Activated naive CD4-positive, alpha-beta T cell treated with anti-CD3 and anti-CD28 coated beads, Interleukin-2, amount 50 U/mL, for 24 hours (primary cell): ENCODE measurements at regions not wholly inside any gene's neighbourhood (a gene's known extent, or its start where the extent isn't known, plus 50 kb on each side); places are given as distances from the start of the nearest gene placed in this dataset.
"Not testable (repeated sequence)": the region's sequence is repeated elsewhere in the genome, so short reads cannot be mapped to it uniquely, and the experiment has no call there.

Experiments
- H3K27ac Mint-ChIP-seq: one replicate; pipeline ENCODE4 v1.8.0; 2021; ENCODE audit warnings: mild to moderate bottlenecking, mixed read lengths
- H3K27me3 Mint-ChIP-seq: one replicate; pipeline ENCODE4 v1.8.0; 2021; ENCODE audit warnings: mixed read lengths
- H3K36me3 Mint-ChIP-seq: one replicate; pipeline ENCODE4 v1.8.0; 2021; ENCODE audit warnings: mixed read lengths
- H3K4me1 Mint-ChIP-seq: one replicate; pipeline ENCODE4 v1.8.0; 2021; ENCODE audit warnings: mixed read lengths
- H3K4me3 Mint-ChIP-seq: one replicate; pipeline ENCODE4 v1.8.0; 2021; ENCODE audit warnings: mild to moderate bottlenecking, mixed read lengths
- H3K9me3 Mint-ChIP-seq: one replicate; pipeline ENCODE4 v1.8.0; 2021; ENCODE audit warnings: mixed read lengths

DNA sequence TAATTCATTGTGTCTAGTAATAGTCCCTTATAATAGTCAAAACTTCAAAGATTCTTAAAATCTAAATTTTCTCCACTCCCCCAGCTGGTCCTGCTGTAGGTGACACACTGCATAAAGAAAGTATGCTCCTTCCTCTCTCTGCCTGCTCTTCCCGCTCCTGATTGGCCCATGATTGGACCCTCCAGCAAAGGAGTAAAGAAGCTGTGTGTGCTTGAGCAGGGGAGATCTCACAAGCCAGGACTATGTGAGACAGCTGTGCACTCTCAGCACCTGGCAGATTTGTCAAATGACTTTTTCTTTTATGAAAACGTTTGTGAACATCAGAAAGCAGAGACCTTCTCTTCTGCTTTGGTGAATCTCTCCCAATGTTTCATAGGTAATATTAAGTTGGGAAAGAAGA lies 274.8 kb upstream of the LYPLAL1 start:
- H3K27ac Mint-ChIP-seq, result no peak overlapping the region
- no peaks in the 10 kb centered on the region for H3K27me3 Mint-ChIP-seq
- H3K9me3 Mint-ChIP-seq, result no peaks in the 10 kb centered on the region
- H3K36me3 Mint-ChIP-seq, result no peaks in the 10 kb centered on the region
- H3K4me1 Mint-ChIP-seq, result no peaks in the 10 kb centered on the region
- H3K4me3 Mint-ChIP-seq, result no peak overlapping the region

DNA sequence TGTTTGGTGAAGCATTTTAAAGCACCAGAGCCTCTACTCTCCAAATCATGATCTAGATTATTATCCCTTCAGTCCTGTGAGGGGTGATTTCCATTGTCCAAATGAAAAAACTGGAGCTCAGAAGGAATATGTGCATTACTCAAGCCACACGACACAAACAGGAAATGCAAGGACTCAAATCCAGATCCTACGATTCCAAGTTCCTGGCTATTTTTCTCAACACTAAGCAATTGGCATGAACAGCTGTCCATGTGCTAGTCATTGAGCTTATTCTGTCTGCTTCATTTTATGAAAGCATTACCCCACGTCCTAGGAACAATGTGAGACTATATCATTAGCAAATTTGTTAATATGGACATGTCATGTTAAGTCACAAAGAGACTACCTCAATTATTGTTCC lies 273.1 kb upstream of the LYPLAL1 start:
- Mint-ChIP-seq H3K27ac (no peak overlapping the region), H3K4me1 (no peaks in the 10 kb centered on the region), H3K27me3 (no peaks in the 10 kb centered on the region), H3K9me3 (no peaks in the 10 kb centered on the region), H3K36me3 (no peaks in the 10 kb centered on the region), H3K4me3 (no peak overlapping the region)

GRCh38 chr1:218904416-218904815 lies 269.3 kb upstream of the LYPLAL1 start:
- Mint-ChIP-seq H3K4me1 (no peaks in the 10 kb centered on the region), H3K9me3 (no peaks in the 10 kb centered on the region), H3K27ac (no peak overlapping the region), H3K36me3 (no peaks in the 10 kb centered on the region), H3K27me3 (no peaks in the 10 kb centered on the region), H3K4me3 (no peak overlapping the region)

DNA sequence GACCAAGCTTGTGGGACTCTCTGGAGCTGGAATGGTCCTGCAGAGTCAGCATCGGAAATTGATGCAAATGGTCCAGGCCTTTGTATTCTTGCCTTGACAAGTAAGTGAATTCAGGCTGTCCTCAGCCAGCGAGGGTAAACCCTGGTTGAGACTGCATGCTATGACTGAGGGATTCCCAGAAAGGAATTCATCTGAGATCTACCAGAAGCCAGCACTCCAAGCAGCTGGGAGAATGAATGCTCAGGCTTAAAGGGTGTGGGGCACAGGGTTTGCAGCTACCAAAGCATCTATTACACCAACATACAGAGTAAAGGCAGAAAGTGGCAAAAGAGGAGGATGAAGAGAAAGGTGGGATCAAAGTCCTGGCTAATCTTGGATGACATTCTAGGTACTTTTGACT lies 257.0 kb upstream of the LYPLAL1 start:
- Mint-ChIP-seq H3K36me3 (no peaks in the 10 kb centered on the region), H3K4me3 (no peak overlapping the region), H3K27ac (no peak overlapping the region), H3K9me3 (no peaks in the 10 kb centered on the region), H3K4me1 (no peaks in the 10 kb centered on the region), H3K27me3 (no peaks in the 10 kb centered on the region)

- Mint-ChIP-seq H3K9me3 (no peaks in the 10 kb centered on the region), H3K4me1 (no peaks in the 10 kb centered on the region), H3K27ac (no peak overlapping the region), H3K36me3 (no peaks in the 10 kb centered on the region), H3K27me3 (no peaks in the 10 kb centered on the region), H3K4me3 (no peak overlapping the region)
Measured at GRCh38 chr1:218917656-218918055, 256.0 kb upstream of the LYPLAL1 start.

DNA sequence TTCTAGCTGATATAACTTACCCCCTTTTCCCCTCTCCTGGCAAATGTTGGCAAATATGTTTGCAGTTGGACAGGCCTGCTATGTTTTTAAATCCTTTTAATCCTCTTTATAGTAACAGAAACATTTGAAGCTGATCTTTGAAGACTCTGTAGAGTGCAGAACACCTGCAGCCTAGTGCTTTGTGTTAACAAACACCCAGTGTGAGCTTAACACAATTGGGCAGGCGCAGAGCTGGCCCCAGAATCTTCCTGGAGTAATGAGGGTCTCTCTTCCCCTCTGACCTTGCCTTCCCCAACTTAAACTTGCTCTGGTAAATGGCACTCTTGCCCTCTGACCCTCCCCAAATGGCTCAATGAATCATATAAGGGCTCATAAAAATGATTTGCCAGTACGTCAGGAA lies 247.9 kb upstream of the LYPLAL1 start:
- Mint-ChIP-seq H3K4me1 (no peaks in the 10 kb centered on the region), H3K27me3 (peaks cover 3% of the 10 kb centered on the region), H3K4me3 (no peak overlapping the region), H3K27ac (no peak overlapping the region), H3K9me3 (no peaks in the 10 kb centered on the region), H3K36me3 (no peaks in the 10 kb centered on the region)

GRCh38 chr1:218926631-218927030 lies 247.0 kb upstream of the LYPLAL1 start:
- Mint-ChIP-seq H3K36me3 (no peaks in the 10 kb centered on the region), H3K27me3 (peaks cover 3% of the 10 kb centered on the region), H3K4me1 (no peaks in the 10 kb centered on the region), H3K4me3 (no peak overlapping the region), H3K9me3 (no peaks in the 10 kb centered on the region), H3K27ac (no peak overlapping the region)

DNA sequence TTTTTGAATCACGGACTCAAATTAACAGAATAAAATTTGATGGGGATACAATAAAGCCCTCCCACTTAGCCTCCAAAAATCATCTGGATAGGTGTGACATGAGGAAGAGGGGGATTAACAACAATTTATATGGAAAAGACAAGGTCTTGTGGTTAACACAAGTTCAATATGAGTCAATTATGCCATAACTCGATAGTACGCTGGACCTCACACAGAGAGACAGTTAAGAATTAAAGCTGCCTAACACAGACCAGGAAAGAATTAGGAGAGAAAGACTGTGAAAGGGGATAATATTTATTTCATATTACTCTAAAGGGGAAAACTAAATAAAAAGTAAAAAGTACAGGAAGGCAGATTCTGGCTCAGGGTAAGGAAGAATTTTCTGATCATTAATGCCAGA lies 243.7 kb upstream of the LYPLAL1 start:
- H3K27me3 Mint-ChIP-seq, result no peaks in the 10 kb centered on the region
- H3K4me3 Mint-ChIP-seq, result no peak overlapping the region
- H3K36me3 Mint-ChIP-seq, result no peaks in the 10 kb centered on the region
- H3K27ac Mint-ChIP-seq, result no peak overlapping the region
- peaks cover 6% of the 10 kb centered on the region for H3K9me3 Mint-ChIP-seq
- no peaks in the 10 kb centered on the region for H3K4me1 Mint-ChIP-seq

- Mint-ChIP-seq H3K36me3 (no peaks in the 10 kb centered on the region), H3K27me3 (no peaks in the 10 kb centered on the region), H3K4me1 (no peaks in the 10 kb centered on the region), H3K27ac (no peak overlapping the region), H3K9me3 (peaks cover 12% of the 10 kb centered on the region), H3K4me3 (no peak overlapping the region)
Measured at GRCh38 chr1:218930472-218931241, 243.0 kb upstream of the LYPLAL1 start.

DNA sequence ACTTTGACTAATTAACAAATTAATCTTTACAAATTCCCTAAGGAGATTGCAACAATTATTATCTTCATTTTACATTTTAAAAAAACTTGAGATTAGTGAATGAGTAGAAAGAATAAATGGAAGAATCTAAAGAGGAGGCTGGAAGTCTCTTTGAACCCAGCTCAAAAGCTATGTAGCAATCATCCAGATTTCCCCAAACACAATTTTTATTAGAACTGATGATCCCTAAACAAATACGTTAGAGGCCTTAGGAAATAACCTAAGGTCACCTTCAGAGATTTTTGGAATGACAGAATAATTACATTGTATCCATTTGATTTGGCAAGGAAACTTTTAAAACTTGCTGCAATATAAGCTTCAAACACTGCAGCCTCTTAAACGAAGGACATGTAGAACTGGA lies 242.4 kb upstream of the LYPLAL1 start:
- no peak overlapping the region for H3K4me3 Mint-ChIP-seq
- H3K27ac Mint-ChIP-seq, result no peak overlapping the region
- no peaks in the 10 kb centered on the region for H3K27me3 Mint-ChIP-seq
- no peaks in the 10 kb centered on the region for H3K4me1 Mint-ChIP-seq
- peaks cover 19% of the 10 kb centered on the region for H3K9me3 Mint-ChIP-seq
- no peaks in the 10 kb centered on the region for H3K36me3 Mint-ChIP-seq

DNA sequence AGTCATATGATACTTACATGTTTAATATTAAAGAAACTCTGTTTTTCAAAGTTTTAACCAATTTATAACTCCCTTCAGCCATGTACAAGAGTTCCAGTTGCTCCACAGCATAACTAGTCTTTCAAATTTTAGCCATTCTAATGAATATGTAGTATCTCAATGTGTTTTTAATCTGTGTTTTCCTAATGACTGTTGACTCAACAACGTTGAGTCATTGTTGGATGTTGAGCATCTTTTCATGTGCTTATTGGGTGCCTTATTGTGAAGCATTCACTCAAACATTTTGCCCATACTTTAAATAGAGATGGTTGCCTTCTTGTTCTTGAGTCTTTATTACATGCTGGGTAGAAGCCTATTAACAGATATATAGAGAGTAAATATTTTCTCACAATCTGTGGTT lies 240.2 kb upstream of the LYPLAL1 start:
- no peaks in the 10 kb centered on the region for H3K27me3 Mint-ChIP-seq
- H3K27ac Mint-ChIP-seq, result no peak overlapping the region
- peaks cover 20% of the 10 kb centered on the region for H3K9me3 Mint-ChIP-seq
- no peaks in the 10 kb centered on the region for H3K36me3 Mint-ChIP-seq
- H3K4me3 Mint-ChIP-seq, result no peak overlapping the region
- H3K4me1 Mint-ChIP-seq, result no peaks in the 10 kb centered on the region

GRCh38 chr1:218935408-218935807 lies 238.3 kb upstream of the LYPLAL1 start:
- not testable (repeated sequence) for H3K27ac Mint-ChIP-seq, H3K4me1 Mint-ChIP-seq, H3K36me3 Mint-ChIP-seq, H3K27me3 Mint-ChIP-seq, H3K4me3 Mint-ChIP-seq
- H3K9me3 Mint-ChIP-seq, result peaks cover 20% of the 10 kb centered on the region

- Mint-ChIP-seq H3K4me3 (no peak overlapping the region), H3K4me1 (no peaks in the 10 kb centered on the region), H3K36me3 (no peaks in the 10 kb centered on the region), H3K27ac (no peak overlapping the region), H3K27me3 (no peaks in the 10 kb centered on the region), H3K9me3 (peaks cover 25% of the 10 kb centered on the region)
Measured at GRCh38 chr1:218938259-218938658, 235.4 kb upstream of the LYPLAL1 start.

DNA sequence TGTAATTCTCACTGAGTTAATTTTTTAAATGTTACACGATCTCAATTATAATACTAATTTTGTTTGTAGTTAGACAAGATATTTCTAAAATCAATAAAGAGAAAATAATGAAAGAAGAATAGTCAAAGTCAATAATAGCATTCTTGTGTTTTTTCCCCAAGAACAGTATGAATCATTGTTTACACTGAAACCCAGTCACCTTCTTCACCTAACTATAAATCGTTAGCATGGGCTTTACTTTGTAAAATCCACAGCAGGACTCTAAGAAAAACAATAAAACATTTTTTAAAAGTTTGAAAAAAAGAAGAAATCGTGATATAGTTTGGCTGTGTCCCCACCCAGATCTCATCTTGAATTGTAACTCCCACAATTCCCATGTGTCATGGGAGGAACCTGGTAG lies 234.6 kb upstream of the LYPLAL1 start:
- Mint-ChIP-seq H3K9me3 (peaks cover 21% of the 10 kb centered on the region), H3K27me3 (no peaks in the 10 kb centered on the region), H3K4me1 (no peaks in the 10 kb centered on the region), H3K4me3 (no peak overlapping the region), H3K36me3 (no peaks in the 10 kb centered on the region), H3K27ac (no peak overlapping the region)

DNA sequence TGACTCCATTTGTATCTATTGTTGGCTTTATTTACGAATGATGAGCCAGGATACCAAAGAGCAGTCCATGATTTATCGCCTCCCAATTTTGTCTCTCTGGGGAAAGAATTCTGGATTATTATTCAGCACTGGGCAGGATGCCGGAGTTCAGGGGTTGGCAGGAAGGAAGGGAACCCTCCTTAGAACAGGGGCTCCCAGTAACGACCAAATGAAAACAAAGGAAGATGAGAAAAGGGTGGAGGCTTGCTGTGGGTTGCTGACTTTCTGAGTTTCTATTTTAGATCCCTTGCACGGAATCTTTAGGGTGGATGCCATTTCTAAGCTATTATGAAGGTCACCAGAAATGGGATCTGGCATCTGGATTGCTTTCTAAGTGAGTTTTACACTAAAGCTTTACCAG lies 231.2 kb upstream of the LYPLAL1 start:
- no peaks in the 10 kb centered on the region for H3K4me1 Mint-ChIP-seq
- peaks cover 8% of the 10 kb centered on the region for H3K9me3 Mint-ChIP-seq
- H3K4me3 Mint-ChIP-seq, result no peak overlapping the region
- H3K36me3 Mint-ChIP-seq, result no peaks in the 10 kb centered on the region
- H3K27me3 Mint-ChIP-seq, result no peaks in the 10 kb centered on the region
- H3K27ac Mint-ChIP-seq, result no peak overlapping the region

- H3K27me3 Mint-ChIP-seq, result no peaks in the 10 kb centered on the region
- H3K4me3 Mint-ChIP-seq, result no peak overlapping the region
- no peak overlapping the region for H3K27ac Mint-ChIP-seq
- no peaks in the 10 kb centered on the region for H3K4me1 Mint-ChIP-seq
- peaks cover 8% of the 10 kb centered on the region for H3K9me3 Mint-ChIP-seq
- H3K36me3 Mint-ChIP-seq, result no peaks in the 10 kb centered on the region
Measured at GRCh38 chr1:218943371-218943770, 230.3 kb upstream of the LYPLAL1 start.

GRCh38 chr1:218945050-218945449 lies 228.6 kb upstream of the LYPLAL1 start:
- no peaks in the 10 kb centered on the region for H3K4me1 Mint-ChIP-seq
- no peaks in the 10 kb centered on the region for H3K36me3 Mint-ChIP-seq
- peaks cover 8% of the 10 kb centered on the region for H3K9me3 Mint-ChIP-seq
- H3K4me3 Mint-ChIP-seq, result no peak overlapping the region
- no peak overlapping the region for H3K27ac Mint-ChIP-seq
- no peaks in the 10 kb centered on the region for H3K27me3 Mint-ChIP-seq
